WERI-Rb-1 (cell line): ENCODE measurements at regions not wholly inside any gene's neighbourhood (a gene's known extent, or its start where the extent isn't known, plus 50 kb on each side); places are given as distances from the start of the nearest gene placed in this dataset.

Experiments
- DNase-seq: peaks from one replicate; pipeline ENCODE4 v3.0.0-alpha.2; 2020
- H3K27ac ChIP-seq: fragments of 250-450 bp; sonication (Bioruptor Pico); 2 replicates; pipeline ENCODE4 v1.5.1; 2020; ENCODE audit warnings: mild to moderate bottlenecking, moderate library complexity
- H3K27me3 ChIP-seq: fragments of 250-450 bp; sonication (Bioruptor Pico); 2 replicates; pipeline ENCODE4 v1.5.1; 2021; ENCODE audit warnings: mild to moderate bottlenecking, low read depth, moderate library complexity; ENCODE audit not compliant: insufficient read depth, severe bottlenecking
- H3K36me3 ChIP-seq: fragments of 250-450 bp; sonication (Bioruptor Pico); 2 replicates; pipeline ENCODE4 v1.5.1; 2020; ENCODE audit warnings: mild to moderate bottlenecking, moderate library complexity
- H3K4me3 ChIP-seq: 2 replicates; pipeline ENCODE4 v1.5.1; 2011; ENCODE audit warnings: low read depth, mild to moderate bottlenecking, control low read depth, low read length
- H3K9me3 ChIP-seq: fragments of 250-450 bp; sonication (Bioruptor Pico); 2 replicates; pipeline ENCODE4 v1.5.1; 2021; ENCODE audit warnings: mild to moderate bottlenecking, moderate library complexity; ENCODE audit not compliant: severe bottlenecking
- CTCF ChIP-seq: IDR thresholded peaks from 2 replicates; pipeline ENCODE4 v1.5.1; 2011; ENCODE audit warnings: low read depth, mild to moderate bottlenecking, control low read depth, inconsistent platforms, low read length

- no peak overlapping the region for H3K27ac ChIP-seq
- DNase-seq = no peak
- TF ChIP-seq CTCF = no peak
Measured at GRCh38 chr4:100889401-100889800, 371.6 kb upstream of the EMCN start.

GRCh38 chr4:100882661-100883060, 364.8 kb upstream of the EMCN start:
- no peak for TF ChIP-seq CTCF
- no peaks in the 10 kb centered on the region for H3K9me3 ChIP-seq
- no peaks in the 10 kb centered on the region for H3K27me3 ChIP-seq
- no peak for DNase-seq
- H3K27ac ChIP-seq = no peak overlapping the region
- no peaks in the 10 kb centered on the region for H3K36me3 ChIP-seq
- H3K4me3 ChIP-seq = no peak overlapping the region

More at GRCh38 chr4:100889401-100889800, 371.6 kb upstream of the EMCN start:
- Histone ChIP-seq H3K4me3 (no peak overlapping the region), H3K9me3 (no peaks in the 10 kb centered on the region), H3K27me3 (no peaks in the 10 kb centered on the region), H3K36me3 (no peaks in the 10 kb centered on the region)

- Histone ChIP-seq H3K27me3 (no peaks in the 10 kb centered on the region), H3K4me3 (no peak overlapping the region), H3K36me3 (no peaks in the 10 kb centered on the region), H3K27ac (no peak overlapping the region), H3K9me3 (no peaks in the 10 kb centered on the region)
- DNase-seq = no peak
- no peak for TF ChIP-seq CTCF
Measured at GRCh38 chr4:100881283-100881682, 363.5 kb upstream of the EMCN start.

- no peak for DNase-seq
- H3K36me3 ChIP-seq = no peaks in the 10 kb centered on the region
Measured at GRCh38 chr4:100880011-100880410, 362.2 kb upstream of the EMCN start.

GRCh38 chr4:100879471-100879870, 361.6 kb upstream of the EMCN start:
- DNase-seq = no peak

More at GRCh38 chr4:100880011-100880410, 362.2 kb upstream of the EMCN start:
- no peaks in the 10 kb centered on the region for H3K27me3 ChIP-seq
- H3K4me3 ChIP-seq = no peak overlapping the region
- TF ChIP-seq CTCF = no peak
- H3K9me3 ChIP-seq = no peaks in the 10 kb centered on the region
- no peak overlapping the region for H3K27ac ChIP-seq

More at GRCh38 chr4:100879471-100879870, 361.6 kb upstream of the EMCN start:
- no peak overlapping the region for H3K4me3 ChIP-seq
- no peak overlapping the region for H3K27ac ChIP-seq
- no peaks in the 10 kb centered on the region for H3K36me3 ChIP-seq
- no peak for TF ChIP-seq CTCF
- H3K9me3 ChIP-seq = no peaks in the 10 kb centered on the region
- H3K27me3 ChIP-seq = no peaks in the 10 kb centered on the region
